ENCODE measurements at regions not wholly inside any gene's neighbourhood (a gene's known extent, or its start where the extent isn't known, plus 50 kb on each side); places are given as distances from the start of the nearest gene placed in this dataset.

DNA sequence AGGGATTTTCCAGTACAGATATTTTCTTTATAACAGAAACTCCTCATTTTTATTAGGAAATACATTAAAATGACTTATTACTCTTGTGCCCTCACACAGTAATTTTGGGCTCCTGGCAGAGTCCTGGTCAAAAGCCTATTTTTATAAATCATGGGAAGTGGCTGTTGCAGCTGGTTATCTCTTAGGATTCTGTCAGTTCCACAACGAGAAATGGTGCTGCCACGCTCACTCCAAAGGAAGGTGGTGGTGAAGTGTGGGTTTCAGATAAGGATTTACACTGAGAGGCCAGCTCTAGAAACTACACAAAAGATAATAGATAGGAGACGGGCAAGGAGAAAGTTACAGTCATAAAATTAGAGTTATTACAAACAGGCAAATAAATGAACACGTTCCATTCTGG lies 159.2 kb upstream of the FAM241A start:
- no peak overlapping the region for H2AFZ ChIP-seq (ENCODE audit: low read length, unreplicated experiment)
- peaks cover 72% of the 10 kb centered on the region for H3K27me3 ChIP-seq (ENCODE audit: insufficient read depth, low read length)
- H3K27ac ChIP-seq (ENCODE audit: low read depth, low read length), result no peak overlapping the region
- no peaks in the 10 kb centered on the region for H3K79me2 ChIP-seq (ENCODE audit: control insufficient read depth, insufficient read depth, low read length, unreplicated experiment)
- H3K36me3 ChIP-seq (ENCODE audit: insufficient read depth, low read length), result no peaks in the 10 kb centered on the region
- H3K4me3 ChIP-seq (ENCODE audit: low read depth, low read length), result no peak overlapping the region
- no peaks in the 10 kb centered on the region for H3K4me1 ChIP-seq (ENCODE audit: control insufficient read depth, insufficient read depth, low read length, unreplicated experiment)

DNA sequence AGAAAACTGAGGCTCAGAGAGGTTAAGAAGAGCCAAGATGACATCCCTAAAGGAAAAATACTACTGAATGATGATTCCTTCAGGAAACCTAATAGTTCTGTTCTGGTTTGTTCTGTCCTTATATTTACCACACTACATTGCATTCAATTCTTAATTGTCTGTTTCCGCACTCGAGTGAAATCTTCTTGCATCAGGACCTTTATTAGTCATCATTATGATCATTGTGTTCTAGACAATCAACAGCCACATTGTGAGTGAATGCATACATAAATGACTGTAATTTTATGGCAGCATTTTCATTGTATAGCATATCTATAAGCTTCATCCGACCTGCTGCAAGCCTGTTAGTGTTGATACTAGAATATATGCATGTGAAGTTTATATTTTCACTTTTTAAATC lies 156.7 kb upstream of the FAM241A start:
- Histone ChIP-seq H3K4me1 (ENCODE audit: control insufficient read depth, insufficient read depth, low read length, unreplicated experiment) (peaks cover 6% of the 10 kb centered on the region), H3K36me3 (ENCODE audit: insufficient read depth, low read length) (no peaks in the 10 kb centered on the region), H2AFZ (ENCODE audit: low read length, unreplicated experiment) (no peak overlapping the region), H3K4me3 (ENCODE audit: low read depth, low read length) (no peak overlapping the region), H3K27ac (ENCODE audit: low read depth, low read length) (no peak overlapping the region), H3K79me2 (ENCODE audit: control insufficient read depth, insufficient read depth, low read length, unreplicated experiment) (no peaks in the 10 kb centered on the region), H3K27me3 (ENCODE audit: insufficient read depth, low read length) (peaks cover 65% of the 10 kb centered on the region)

DNA sequence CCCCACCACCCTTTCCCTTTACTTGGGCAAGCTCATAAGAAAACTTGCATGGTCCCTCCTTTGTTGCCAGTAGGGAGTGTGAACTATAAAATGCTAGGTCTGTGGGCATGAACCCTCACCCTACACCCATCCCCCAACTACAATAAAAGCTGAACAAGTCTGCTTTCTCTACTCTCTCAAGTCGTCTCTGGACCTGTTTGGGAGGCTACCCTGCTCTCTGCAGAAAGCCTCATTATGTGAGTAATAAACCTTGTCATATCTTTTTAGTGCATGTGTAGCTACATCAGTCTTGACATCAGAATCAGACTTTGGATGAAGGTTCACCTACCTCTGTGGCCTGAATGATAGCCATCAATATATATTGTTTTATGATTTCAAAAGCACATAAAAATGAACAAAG lies 155.4 kb upstream of the FAM241A start:
- H3K79me2 ChIP-seq (ENCODE audit: control insufficient read depth, insufficient read depth, low read length, unreplicated experiment), result no peaks in the 10 kb centered on the region
- peaks cover 6% of the 10 kb centered on the region for H3K4me1 ChIP-seq (ENCODE audit: control insufficient read depth, insufficient read depth, low read length, unreplicated experiment)
- H3K27ac ChIP-seq (ENCODE audit: low read depth, low read length), result no peak overlapping the region
- peaks cover 64% of the 10 kb centered on the region for H3K27me3 ChIP-seq (ENCODE audit: insufficient read depth, low read length)
- no peak overlapping the region for H3K4me3 ChIP-seq (ENCODE audit: low read depth, low read length)
- H3K36me3 ChIP-seq (ENCODE audit: insufficient read depth, low read length), result no peaks in the 10 kb centered on the region
- no peak overlapping the region for H2AFZ ChIP-seq (ENCODE audit: low read length, unreplicated experiment)

DNA sequence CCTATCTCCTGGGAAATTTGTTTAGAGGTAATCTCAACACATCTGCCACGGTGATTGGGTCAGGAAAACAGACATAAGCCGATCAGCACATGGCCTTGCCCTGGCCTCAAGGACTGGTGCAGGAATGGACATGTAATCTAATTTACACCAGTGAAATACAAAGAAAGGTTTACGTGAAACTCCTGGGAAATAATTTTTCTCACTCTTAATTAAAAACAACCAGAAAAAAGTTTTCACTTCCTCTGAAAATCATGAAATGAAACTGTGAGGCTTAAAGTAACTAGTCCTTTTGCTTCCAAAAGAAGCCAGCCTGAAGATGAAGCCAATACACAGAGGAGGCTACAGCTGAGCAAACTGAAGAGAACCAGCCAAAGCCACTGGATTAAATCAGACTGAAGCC lies 154.1 kb upstream of the FAM241A start:
- peaks cover 64% of the 10 kb centered on the region for H3K27me3 ChIP-seq (ENCODE audit: insufficient read depth, low read length)
- peak overlapping the region; percentile 40 for H2AFZ ChIP-seq (ENCODE audit: low read length, unreplicated experiment)
- H3K4me1 ChIP-seq (ENCODE audit: control insufficient read depth, insufficient read depth, low read length, unreplicated experiment), result peaks cover 6% of the 10 kb centered on the region
- no peaks in the 10 kb centered on the region for H3K36me3 ChIP-seq (ENCODE audit: insufficient read depth, low read length)
- H3K4me3 ChIP-seq (ENCODE audit: low read depth, low read length), result no peak overlapping the region
- H3K27ac ChIP-seq (ENCODE audit: low read depth, low read length), result no peak overlapping the region
- H3K79me2 ChIP-seq (ENCODE audit: control insufficient read depth, insufficient read depth, low read length, unreplicated experiment), result no peaks in the 10 kb centered on the region

DNA sequence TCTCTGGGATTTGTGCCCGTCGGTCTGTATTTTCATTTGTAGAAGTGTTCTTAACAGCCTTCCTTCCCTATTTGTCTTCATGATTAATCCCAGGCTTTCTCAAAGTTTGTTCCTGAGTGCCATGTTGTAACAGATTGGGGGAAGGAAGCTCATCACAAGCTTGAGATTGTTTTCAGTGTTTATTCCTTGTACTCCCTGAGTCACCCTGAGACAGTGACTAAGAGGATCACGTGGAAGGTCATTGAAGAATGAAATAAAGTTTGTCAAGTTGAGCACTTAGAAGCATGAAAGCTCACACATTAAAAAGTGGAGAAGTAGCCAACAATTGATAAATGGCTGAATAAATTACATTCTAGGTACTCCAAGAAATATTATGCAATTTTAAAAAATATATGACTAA lies 153.5 kb upstream of the FAM241A start:
- H3K27ac ChIP-seq (ENCODE audit: low read depth, low read length), result peak overlapping the region; percentile 16; the same call in 1 of the 2 replicates
- peak overlapping the region; percentile 57 for H2AFZ ChIP-seq (ENCODE audit: low read length, unreplicated experiment)
- H3K79me2 ChIP-seq (ENCODE audit: control insufficient read depth, insufficient read depth, low read length, unreplicated experiment), result no peaks in the 10 kb centered on the region
- H3K4me1 ChIP-seq (ENCODE audit: control insufficient read depth, insufficient read depth, low read length, unreplicated experiment), result peaks cover 6% of the 10 kb centered on the region
- H3K4me3 ChIP-seq (ENCODE audit: low read depth, low read length), result no peak overlapping the region
- H3K36me3 ChIP-seq (ENCODE audit: insufficient read depth, low read length), result no peaks in the 10 kb centered on the region
- peaks cover 64% of the 10 kb centered on the region for H3K27me3 ChIP-seq (ENCODE audit: insufficient read depth, low read length)

DNA sequence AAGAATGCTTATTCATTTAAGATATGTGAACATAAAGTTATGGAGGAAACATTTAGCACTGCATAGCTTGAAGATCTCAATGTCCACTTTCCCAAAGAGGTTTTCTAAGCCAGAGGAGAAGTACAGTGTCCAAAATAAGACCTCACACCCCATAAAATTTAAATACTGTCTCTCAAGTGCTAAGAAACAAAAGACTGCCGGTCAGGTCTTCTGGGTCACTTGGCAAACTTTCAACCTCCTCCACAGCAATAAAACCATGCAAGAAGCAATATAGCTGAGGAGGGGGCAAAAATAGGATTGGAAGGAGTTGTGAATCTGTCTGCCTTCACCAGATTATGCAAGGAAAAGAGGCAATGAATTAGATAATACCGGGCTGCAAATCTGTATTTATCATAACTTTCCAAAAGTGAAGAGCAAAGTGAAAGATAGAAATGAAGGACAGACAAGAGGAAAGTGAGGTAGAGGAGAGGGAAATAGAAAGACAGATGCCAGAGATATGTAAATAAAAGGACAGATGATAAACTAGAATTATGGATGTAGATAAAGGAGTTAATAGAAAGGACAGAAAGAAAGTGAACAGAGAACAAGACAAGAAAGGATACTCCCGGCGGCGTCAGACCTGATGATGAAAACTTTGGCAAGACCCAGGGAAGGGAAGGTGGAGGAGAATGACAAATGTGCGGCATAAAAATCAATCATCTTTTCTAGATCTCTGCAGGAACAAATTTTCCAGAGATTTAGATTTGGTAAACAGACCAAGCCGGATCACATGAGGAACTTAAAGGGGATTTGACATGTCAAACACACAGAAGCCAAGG lies 152.7 kb upstream of the FAM241A start:
- H3K27me3 ChIP-seq (ENCODE audit: insufficient read depth, low read length), result peaks cover 64% of the 10 kb centered on the region
- H3K4me1 ChIP-seq (ENCODE audit: control insufficient read depth, insufficient read depth, low read length, unreplicated experiment), result peaks cover 6% of the 10 kb centered on the region
- H3K79me2 ChIP-seq (ENCODE audit: control insufficient read depth, insufficient read depth, low read length, unreplicated experiment), result no peaks in the 10 kb centered on the region
- no peaks in the 10 kb centered on the region for H3K36me3 ChIP-seq (ENCODE audit: insufficient read depth, low read length)
- no peak overlapping the region for H3K4me3 ChIP-seq (ENCODE audit: low read depth, low read length)
- no peak overlapping the region for H2AFZ ChIP-seq (ENCODE audit: low read length, unreplicated experiment)
- no peak overlapping the region for H3K27ac ChIP-seq (ENCODE audit: low read depth, low read length)

DNA sequence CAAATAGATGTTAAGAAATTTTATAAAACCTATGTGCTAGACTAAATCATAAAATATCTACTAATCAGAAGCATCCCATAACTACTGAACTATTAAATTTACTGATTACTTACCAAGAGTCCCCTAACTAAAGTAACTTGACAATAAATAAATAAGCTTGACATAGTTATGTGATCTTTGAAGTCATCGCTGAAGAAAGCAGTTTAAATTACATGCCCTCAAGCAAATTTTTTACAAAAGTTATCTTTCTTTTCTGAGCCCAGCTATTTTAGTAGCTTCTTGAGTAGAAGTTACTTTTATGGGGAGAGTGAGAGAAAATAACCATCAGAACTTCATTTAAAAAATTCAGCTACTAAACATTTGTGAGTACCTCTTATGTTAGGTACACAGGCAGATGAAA lies 150.9 kb upstream of the FAM241A start:
- Histone ChIP-seq H3K4me1 (ENCODE audit: control insufficient read depth, insufficient read depth, low read length, unreplicated experiment) (peaks cover 6% of the 10 kb centered on the region), H3K4me3 (ENCODE audit: low read depth, low read length) (no peak overlapping the region)

DNA sequence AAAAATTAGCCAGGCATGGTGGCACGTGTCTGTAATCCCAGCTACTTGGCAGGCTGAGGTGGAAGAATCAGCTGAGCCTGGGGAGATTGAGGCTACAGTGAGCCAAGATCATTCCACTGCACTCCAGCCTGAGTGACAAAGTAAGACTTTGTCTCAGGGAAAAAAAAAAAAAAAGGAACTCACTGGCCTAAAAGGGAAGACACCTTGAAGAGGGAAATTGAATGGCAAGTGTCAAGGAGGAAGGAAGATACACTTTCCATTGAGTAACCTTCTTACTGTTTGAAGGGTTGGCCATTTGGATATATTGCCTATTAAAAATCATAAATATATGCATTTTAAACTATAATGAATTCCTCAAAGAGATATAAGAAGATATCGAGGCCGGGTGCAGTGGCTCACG lies 147.5 kb upstream of the FAM241A start:
- Histone ChIP-seq H3K4me1 (ENCODE audit: control insufficient read depth, insufficient read depth, low read length, unreplicated experiment) (no peaks in the 10 kb centered on the region), H3K36me3 (ENCODE audit: insufficient read depth, low read length) (no peaks in the 10 kb centered on the region), H3K27ac (ENCODE audit: low read depth, low read length) (no peak overlapping the region), H3K4me3 (ENCODE audit: low read depth, low read length) (no peak overlapping the region), H2AFZ (ENCODE audit: low read length, unreplicated experiment) (no peak overlapping the region), H3K27me3 (ENCODE audit: insufficient read depth, low read length) (peaks cover 65% of the 10 kb centered on the region), H3K79me2 (ENCODE audit: control insufficient read depth, insufficient read depth, low read length, unreplicated experiment) (no peaks in the 10 kb centered on the region)

More for the DNA sequence above, 150.9 kb upstream of the FAM241A start:
- no peak overlapping the region for H3K27ac ChIP-seq (ENCODE audit: low read depth, low read length)
- H3K36me3 ChIP-seq (ENCODE audit: insufficient read depth, low read length), result no peaks in the 10 kb centered on the region
- peaks cover 61% of the 10 kb centered on the region for H3K27me3 ChIP-seq (ENCODE audit: insufficient read depth, low read length)
- H2AFZ ChIP-seq (ENCODE audit: low read length, unreplicated experiment), result no peak overlapping the region
- no peaks in the 10 kb centered on the region for H3K79me2 ChIP-seq (ENCODE audit: control insufficient read depth, insufficient read depth, low read length, unreplicated experiment)

DNA sequence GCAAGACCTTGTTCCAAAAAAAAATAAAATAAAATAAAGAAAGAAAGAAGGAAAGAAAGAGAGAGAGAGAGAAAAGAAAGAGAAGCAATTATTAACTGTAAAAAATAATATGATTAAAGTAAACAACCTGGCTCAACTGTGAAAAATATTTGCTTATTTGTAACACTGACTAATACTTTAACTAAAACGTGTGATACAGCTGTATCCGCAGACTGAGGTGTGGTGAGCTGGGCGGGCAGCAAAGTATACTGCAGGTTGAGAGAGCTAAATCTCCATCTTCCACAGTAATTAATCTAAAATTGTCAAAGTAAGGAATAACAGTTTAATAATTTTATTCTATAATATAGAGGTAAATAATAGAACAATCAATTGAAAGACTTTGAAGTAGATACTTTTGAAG lies 145.5 kb upstream of the FAM241A start:
- H3K79me2 ChIP-seq (ENCODE audit: control insufficient read depth, insufficient read depth, low read length, unreplicated experiment), result no peaks in the 10 kb centered on the region
- no peaks in the 10 kb centered on the region for H3K36me3 ChIP-seq (ENCODE audit: insufficient read depth, low read length)
- H3K4me1 ChIP-seq (ENCODE audit: control insufficient read depth, insufficient read depth, low read length, unreplicated experiment), result no peaks in the 10 kb centered on the region
- H3K4me3 ChIP-seq (ENCODE audit: low read depth, low read length), result no peak overlapping the region
- no peak overlapping the region for H3K27ac ChIP-seq (ENCODE audit: low read depth, low read length)
- peaks cover 61% of the 10 kb centered on the region for H3K27me3 ChIP-seq (ENCODE audit: insufficient read depth, low read length)
- H2AFZ ChIP-seq (ENCODE audit: low read length, unreplicated experiment), result no peak overlapping the region

DNA sequence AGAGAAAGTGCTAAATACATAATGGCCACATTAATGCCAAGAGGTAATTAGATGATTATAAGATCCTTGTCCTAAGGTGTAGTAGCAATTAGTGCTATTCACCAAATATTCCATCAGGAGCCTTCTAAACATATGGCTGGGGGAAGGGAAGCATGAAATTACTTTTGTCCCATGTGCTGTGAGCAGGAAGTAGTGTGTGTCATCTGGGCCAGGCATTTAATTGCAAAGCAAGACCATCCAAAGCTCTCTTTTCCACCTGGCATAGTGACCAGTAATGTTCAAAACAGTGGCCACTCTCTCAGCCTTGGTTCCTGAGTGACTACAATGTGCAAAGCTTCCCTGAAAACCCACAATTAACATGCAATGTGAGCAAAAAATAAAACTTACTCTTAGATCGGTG lies 144.2 kb upstream of the FAM241A start:
- Histone ChIP-seq H2AFZ (ENCODE audit: low read length, unreplicated experiment) (no peak overlapping the region), H3K27ac (ENCODE audit: low read depth, low read length) (no peak overlapping the region), H3K27me3 (ENCODE audit: insufficient read depth, low read length) (peaks cover 61% of the 10 kb centered on the region)

DNA sequence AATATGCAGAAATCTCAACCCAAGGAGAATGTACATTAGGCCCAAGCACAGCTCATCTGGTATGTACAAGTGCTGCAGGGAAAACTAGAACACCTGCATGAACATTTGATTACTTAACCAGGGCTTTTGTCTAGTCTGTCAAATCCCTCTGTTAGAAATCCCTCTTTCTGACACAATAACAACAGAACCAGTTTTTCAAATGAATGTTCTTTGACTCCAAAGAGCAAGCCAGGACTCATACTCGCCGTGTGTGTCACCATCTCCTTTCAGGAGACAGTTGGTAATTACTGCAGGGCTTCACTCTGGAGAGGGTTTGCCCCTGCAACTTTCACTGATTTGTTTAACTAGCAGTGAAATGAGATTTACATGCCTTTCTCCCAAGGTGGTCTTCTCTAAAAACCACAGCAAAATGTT lies 143.0 kb upstream of the FAM241A start:
- H3K79me2 ChIP-seq (ENCODE audit: control insufficient read depth, insufficient read depth, low read length, unreplicated experiment), result no peaks in the 10 kb centered on the region
- H3K36me3 ChIP-seq (ENCODE audit: insufficient read depth, low read length), result no peaks in the 10 kb centered on the region
- no peak overlapping the region for H2AFZ ChIP-seq (ENCODE audit: low read length, unreplicated experiment)
- peaks cover 53% of the 10 kb centered on the region for H3K27me3 ChIP-seq (ENCODE audit: insufficient read depth, low read length)
- H3K4me1 ChIP-seq (ENCODE audit: control insufficient read depth, insufficient read depth, low read length, unreplicated experiment), result no peaks in the 10 kb centered on the region
- H3K27ac ChIP-seq (ENCODE audit: low read depth, low read length), result no peak overlapping the region
- no peak overlapping the region for H3K4me3 ChIP-seq (ENCODE audit: low read depth, low read length)

More for the DNA sequence above, 144.2 kb upstream of the FAM241A start:
- H3K79me2 ChIP-seq (ENCODE audit: control insufficient read depth, insufficient read depth, low read length, unreplicated experiment), result no peaks in the 10 kb centered on the region
- no peaks in the 10 kb centered on the region for H3K4me1 ChIP-seq (ENCODE audit: control insufficient read depth, insufficient read depth, low read length, unreplicated experiment)
- H3K4me3 ChIP-seq (ENCODE audit: low read depth, low read length), result no peak overlapping the region
- no peaks in the 10 kb centered on the region for H3K36me3 ChIP-seq (ENCODE audit: insufficient read depth, low read length)
